ENCODE measurements at regions not wholly inside any gene's neighbourhood (a gene's known extent, or its start where the extent isn't known, plus 50 kb on each side); places are given as distances from the start of the nearest gene placed in this dataset.

DNA sequence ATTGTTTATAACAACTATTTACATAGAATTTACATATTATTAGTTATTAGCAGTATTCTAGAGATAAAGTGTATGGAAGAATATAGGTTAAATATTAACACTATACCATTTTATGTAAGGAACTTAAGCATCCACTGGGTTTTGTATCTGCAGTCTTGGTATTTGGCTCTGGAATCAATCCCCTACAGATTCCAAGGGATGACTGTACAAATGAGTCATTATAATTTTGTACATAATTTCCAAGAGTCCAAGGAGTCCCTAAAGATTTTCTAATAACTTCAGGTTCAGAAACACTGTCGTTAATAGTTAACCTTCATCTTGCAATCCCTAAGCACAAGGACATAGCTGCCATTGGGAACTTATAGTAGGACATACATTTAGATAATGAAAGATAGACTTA lies 254.8 kb upstream of the PDE4D start:
- Histone ChIP-seq H3K36me3 (ENCODE audit: control insufficient read depth, insufficient read depth, low read length) (no peaks in the 10 kb centered on the region), H3K27me3 (ENCODE audit: control insufficient read depth, insufficient read depth, low read length) (no peaks in the 10 kb centered on the region), H3K4me1 (ENCODE audit: control insufficient read depth, insufficient read depth, low read length) (no peaks in the 10 kb centered on the region), H3K9me3 (replicated peaks; ENCODE audit: control insufficient read depth, low read depth, low read length) (no peaks in the 10 kb centered on the region), H3K27ac (ENCODE audit: low read length) (no peak overlapping the region), H3K4me3 (ENCODE audit: low read length) (no peak overlapping the region)
- no peak for DNase-seq
- WGBS (ENCODE audit: insufficient coverage): no CpG with 5 or more reads among the region's 1 CpG

DNA sequence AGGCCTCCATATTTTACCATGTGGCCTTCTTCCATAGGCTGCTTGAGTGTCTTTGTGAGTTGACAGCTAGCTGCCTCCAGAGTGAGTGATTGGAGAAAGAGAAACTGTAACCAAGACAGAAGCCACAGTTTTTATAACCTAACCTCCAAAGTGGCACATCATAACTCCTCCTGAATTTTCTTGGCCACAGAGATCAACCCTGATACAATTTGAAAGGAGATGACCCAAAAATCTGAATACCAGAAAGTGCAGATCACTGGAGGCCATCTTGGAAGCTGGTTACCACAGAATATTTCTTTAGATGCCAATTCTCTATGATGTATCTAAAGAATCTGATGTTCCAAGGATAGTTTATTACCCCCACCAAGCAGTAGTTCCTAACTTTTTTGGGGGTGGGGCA lies 254.3 kb upstream of the PDE4D start:
- DNase-seq: no peak
- H3K9me3 ChIP-seq (replicated peaks; ENCODE audit: control insufficient read depth, low read depth, low read length): no peaks in the 10 kb centered on the region
- no peaks in the 10 kb centered on the region for H3K4me1 ChIP-seq (ENCODE audit: control insufficient read depth, insufficient read depth, low read length)
- H3K27ac ChIP-seq (ENCODE audit: low read length): no peak overlapping the region
- no peaks in the 10 kb centered on the region for H3K36me3 ChIP-seq (ENCODE audit: control insufficient read depth, insufficient read depth, low read length)
- no peaks in the 10 kb centered on the region for H3K27me3 ChIP-seq (ENCODE audit: control insufficient read depth, insufficient read depth, low read length)
- no peak overlapping the region for H3K4me3 ChIP-seq (ENCODE audit: low read length)

DNA sequence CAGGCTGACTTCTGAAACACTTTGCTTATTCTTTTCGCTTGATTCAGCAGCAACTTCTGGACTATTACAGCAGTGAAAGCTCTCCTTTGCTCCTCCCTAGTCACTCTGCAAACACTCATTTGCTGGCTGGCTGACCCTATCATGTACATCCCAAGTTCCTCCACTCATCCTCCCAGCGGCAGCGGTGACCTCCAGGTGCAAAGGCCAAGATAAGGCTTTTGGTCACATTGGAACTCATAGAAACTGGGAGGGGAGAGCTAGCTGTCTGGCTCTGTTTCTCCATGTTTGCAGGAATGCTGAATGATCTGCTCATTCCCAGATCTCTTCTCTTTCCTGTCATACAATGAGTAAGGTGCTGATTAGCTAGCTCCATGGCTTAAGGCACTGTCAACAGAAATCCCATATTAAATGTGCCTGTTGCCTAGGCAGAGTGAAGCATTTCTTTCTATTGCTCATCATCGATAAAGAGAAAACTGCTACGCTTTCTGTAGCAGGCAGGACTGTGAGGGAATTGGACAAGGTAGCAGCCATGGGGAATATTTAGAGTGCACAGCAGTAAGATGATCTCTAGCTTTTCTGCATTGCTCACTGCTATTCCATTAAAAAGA lies 250.5 kb upstream of the PDE4D start:
- Histone ChIP-seq H3K27ac (ENCODE audit: low read length) (no peak overlapping the region), H3K4me3 (ENCODE audit: low read length) (no peak overlapping the region), H3K36me3 (ENCODE audit: control insufficient read depth, insufficient read depth, low read length) (no peaks in the 10 kb centered on the region), H3K4me1 (ENCODE audit: control insufficient read depth, insufficient read depth, low read length) (no peaks in the 10 kb centered on the region), H3K27me3 (ENCODE audit: control insufficient read depth, insufficient read depth, low read length) (no peaks in the 10 kb centered on the region), H3K9me3 (replicated peaks; ENCODE audit: control insufficient read depth, low read depth, low read length) (no peaks in the 10 kb centered on the region)
- DNase-seq: peak; percentile 81
- 70% methylated on average over 3 of the region's 5 CpGs for WGBS (ENCODE audit: insufficient coverage)

DNA sequence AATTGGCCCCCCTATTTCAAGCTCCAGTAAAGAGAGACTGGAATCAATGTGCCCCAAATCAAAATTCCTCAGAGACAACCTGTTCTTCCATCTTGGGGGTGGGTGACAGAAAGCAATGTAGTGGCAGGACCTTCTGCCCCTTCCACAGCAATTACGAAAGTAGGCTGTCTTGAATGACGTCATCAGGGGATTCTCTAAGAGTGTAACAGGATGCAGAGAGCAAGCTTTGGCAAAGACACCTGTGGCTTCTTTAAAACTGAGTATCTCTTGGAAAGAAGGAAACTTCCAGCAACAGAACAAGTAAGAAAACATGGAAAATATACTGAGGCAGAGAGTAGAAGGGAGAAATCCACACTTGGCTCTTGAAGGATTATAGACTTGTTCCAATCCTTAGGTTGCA lies 247.6 kb upstream of the PDE4D start:
- H3K27me3 ChIP-seq (ENCODE audit: control insufficient read depth, insufficient read depth, low read length): no peaks in the 10 kb centered on the region
- no peak for DNase-seq
- H3K4me3 ChIP-seq (ENCODE audit: low read length): no peak overlapping the region
- H3K4me1 ChIP-seq (ENCODE audit: control insufficient read depth, insufficient read depth, low read length): no peaks in the 10 kb centered on the region
- no peaks in the 10 kb centered on the region for H3K36me3 ChIP-seq (ENCODE audit: control insufficient read depth, insufficient read depth, low read length)
- no peak overlapping the region for H3K27ac ChIP-seq (ENCODE audit: low read length)
- WGBS (ENCODE audit: insufficient coverage): 30% methylated on average over 2 of the region's 2 CpGs
- H3K9me3 ChIP-seq (replicated peaks; ENCODE audit: control insufficient read depth, low read depth, low read length): no peaks in the 10 kb centered on the region

DNA sequence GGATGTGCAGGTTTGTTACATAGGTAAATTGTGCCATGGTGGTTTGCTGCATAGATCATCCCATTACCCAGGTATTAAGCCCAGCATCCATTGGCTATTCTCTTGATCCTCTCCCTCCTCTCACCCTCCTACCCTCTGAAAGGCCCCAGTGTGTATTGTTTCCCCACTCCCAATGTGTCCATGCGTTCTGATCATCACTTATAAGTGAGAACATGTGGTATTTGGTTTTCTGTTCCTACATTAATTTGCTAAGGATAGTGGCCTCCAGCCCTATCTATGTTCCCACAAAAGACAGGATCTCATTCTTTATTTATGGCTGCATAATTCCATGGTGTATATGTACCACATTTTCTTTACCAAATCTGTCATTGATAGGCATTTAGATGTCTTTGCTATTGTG lies 243.3 kb upstream of the PDE4D start:
- no peak overlapping the region for H3K4me3 ChIP-seq (ENCODE audit: low read length)
- WGBS (ENCODE audit: insufficient coverage): no CpG with 5 or more reads among the region's 1 CpG
- no peaks in the 10 kb centered on the region for H3K36me3 ChIP-seq (ENCODE audit: control insufficient read depth, insufficient read depth, low read length)
- H3K9me3 ChIP-seq (replicated peaks; ENCODE audit: control insufficient read depth, low read depth, low read length): no peaks in the 10 kb centered on the region
- H3K27ac ChIP-seq (ENCODE audit: low read length): no peak overlapping the region
- no peaks in the 10 kb centered on the region for H3K4me1 ChIP-seq (ENCODE audit: control insufficient read depth, insufficient read depth, low read length)
- DNase-seq: no peak
- H3K27me3 ChIP-seq (ENCODE audit: control insufficient read depth, insufficient read depth, low read length): no peaks in the 10 kb centered on the region

DNA sequence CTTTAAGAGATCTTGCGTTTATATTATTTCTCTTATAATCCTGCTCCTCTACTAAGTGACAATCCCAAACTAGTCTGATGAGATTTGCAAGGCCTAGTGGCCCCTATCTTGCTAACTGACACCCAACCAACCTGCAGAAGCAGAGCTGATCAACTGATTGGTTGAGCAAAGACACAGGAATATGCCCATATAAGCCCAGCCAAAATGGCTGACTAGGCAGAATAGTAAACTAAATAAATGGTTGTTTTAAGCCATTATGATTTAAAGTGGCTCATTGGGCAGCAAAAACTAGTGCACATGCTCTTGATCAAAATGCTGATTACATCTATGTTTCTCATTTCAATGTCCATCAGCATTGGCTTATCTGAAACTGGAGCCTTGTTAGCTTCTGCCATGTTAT lies 238.0 kb upstream of the PDE4D start:
- 100% methylated on average over 1 of the region's 1 CpG for WGBS (ENCODE audit: insufficient coverage)
- H3K9me3 ChIP-seq (replicated peaks; ENCODE audit: control insufficient read depth, low read depth, low read length): no peaks in the 10 kb centered on the region
- H3K27me3 ChIP-seq (ENCODE audit: control insufficient read depth, insufficient read depth, low read length): no peaks in the 10 kb centered on the region
- no peak overlapping the region for H3K27ac ChIP-seq (ENCODE audit: low read length)
- H3K4me3 ChIP-seq (ENCODE audit: low read length): no peak overlapping the region
- H3K36me3 ChIP-seq (ENCODE audit: control insufficient read depth, insufficient read depth, low read length): no peaks in the 10 kb centered on the region
- H3K4me1 ChIP-seq (ENCODE audit: control insufficient read depth, insufficient read depth, low read length): no peaks in the 10 kb centered on the region
- no peak for DNase-seq

DNA sequence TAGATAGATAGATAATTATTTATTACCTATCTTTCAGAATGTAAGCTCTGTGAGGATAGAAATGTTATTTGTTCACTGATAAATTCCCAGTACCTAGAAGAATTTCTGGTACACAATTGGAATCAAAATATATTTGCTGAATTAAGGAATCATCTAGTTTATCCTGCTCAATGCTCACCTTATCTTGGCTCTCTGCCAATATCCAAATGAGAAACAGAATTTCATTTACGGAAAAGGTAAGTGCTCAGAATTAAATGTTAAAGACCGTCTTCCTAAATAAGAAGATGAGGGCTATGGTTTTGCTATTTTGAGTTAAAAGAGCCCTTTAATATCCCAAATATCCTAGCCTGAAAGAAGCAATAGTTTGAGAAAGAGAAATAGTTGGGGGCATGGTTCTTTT lies 232.1 kb upstream of the PDE4D start:
- WGBS (ENCODE audit: insufficient coverage): no CpG with 5 or more reads among the region's 2 CpGs

DNA sequence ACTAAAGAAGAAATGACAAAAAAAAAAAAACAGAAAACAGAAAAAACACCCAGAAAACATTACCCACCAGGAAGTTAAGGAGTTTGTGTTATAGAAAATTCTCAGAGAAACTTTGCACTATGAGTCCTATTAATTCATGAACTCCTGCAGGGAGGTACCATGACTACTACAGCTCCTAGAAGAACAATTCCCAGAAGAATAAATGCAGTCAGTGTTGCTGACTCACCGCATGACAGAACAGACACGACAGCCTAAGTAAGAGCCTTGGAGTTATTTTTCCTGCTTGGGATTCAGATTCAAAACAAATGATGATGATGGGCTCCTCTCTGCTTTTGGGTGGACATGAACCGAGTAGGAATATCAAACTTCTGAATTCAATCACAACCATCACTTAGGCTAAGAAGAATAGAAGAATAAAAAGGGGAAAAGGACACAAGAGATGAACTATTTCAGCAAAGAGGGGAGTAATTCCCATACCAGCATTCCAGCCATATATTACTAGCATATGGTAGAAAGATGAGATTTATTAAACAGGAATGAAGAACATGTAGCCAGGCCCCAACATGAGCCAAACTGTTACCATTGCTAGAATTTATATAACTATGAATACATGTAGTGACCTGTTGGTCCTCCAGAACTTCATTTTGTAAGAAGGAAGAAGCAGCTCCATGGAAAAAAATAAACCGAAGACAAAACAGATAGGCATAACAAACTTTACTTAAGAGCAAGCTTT lies 209.6 kb upstream of the PDE4D start:
- no peak for DNase-seq
- H3K4me1 ChIP-seq (ENCODE audit: control insufficient read depth, insufficient read depth, low read length): no peaks in the 10 kb centered on the region
- 60% methylated on average over 1 of the region's 4 CpGs for WGBS (ENCODE audit: insufficient coverage)
- no peak overlapping the region for H3K4me3 ChIP-seq (ENCODE audit: low read length)
- H3K27me3 ChIP-seq (ENCODE audit: control insufficient read depth, insufficient read depth, low read length): no peaks in the 10 kb centered on the region
- H3K36me3 ChIP-seq (ENCODE audit: control insufficient read depth, insufficient read depth, low read length): no peaks in the 10 kb centered on the region
- no peaks in the 10 kb centered on the region for H3K9me3 ChIP-seq (replicated peaks; ENCODE audit: control insufficient read depth, low read depth, low read length)
- H3K27ac ChIP-seq (ENCODE audit: low read length): no peak overlapping the region

More for the DNA sequence above, 232.1 kb upstream of the PDE4D start:
- DNase-seq: no peak
- H3K36me3 ChIP-seq (ENCODE audit: control insufficient read depth, insufficient read depth, low read length): no peaks in the 10 kb centered on the region
- no peaks in the 10 kb centered on the region for H3K9me3 ChIP-seq (replicated peaks; ENCODE audit: control insufficient read depth, low read depth, low read length)
- H3K27me3 ChIP-seq (ENCODE audit: control insufficient read depth, insufficient read depth, low read length): no peaks in the 10 kb centered on the region
- H3K4me3 ChIP-seq (ENCODE audit: low read length): no peak overlapping the region
- H3K27ac ChIP-seq (ENCODE audit: low read length): no peak overlapping the region
- no peaks in the 10 kb centered on the region for H3K4me1 ChIP-seq (ENCODE audit: control insufficient read depth, insufficient read depth, low read length)

DNA sequence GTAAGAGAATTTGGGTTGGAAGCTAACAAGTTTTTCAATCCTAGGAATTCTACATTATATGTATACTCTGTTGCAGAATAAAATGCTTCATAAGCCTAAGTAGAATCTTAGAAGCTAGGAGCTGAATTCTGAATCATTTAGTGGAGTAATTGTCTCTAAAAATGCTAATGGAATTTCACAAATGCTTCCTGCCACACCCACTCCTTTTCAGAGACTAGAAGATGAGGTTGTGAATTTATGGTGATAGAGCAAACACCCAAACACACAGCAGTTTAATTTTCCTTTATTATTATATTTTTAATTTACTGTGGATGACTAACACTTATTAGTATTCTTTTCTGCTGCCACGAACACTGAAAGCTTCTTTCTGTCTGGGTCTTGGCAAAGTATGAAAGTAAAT lies 208.0 kb upstream of the PDE4D start:
- no peaks in the 10 kb centered on the region for H3K4me1 ChIP-seq (ENCODE audit: control insufficient read depth, insufficient read depth, low read length)
- H3K36me3 ChIP-seq (ENCODE audit: control insufficient read depth, insufficient read depth, low read length): no peaks in the 10 kb centered on the region
- no CpG with 5 or more reads among the region's 1 CpG for WGBS (ENCODE audit: insufficient coverage)
- no peak for DNase-seq
- no peaks in the 10 kb centered on the region for H3K9me3 ChIP-seq (replicated peaks; ENCODE audit: control insufficient read depth, low read depth, low read length)
- no peaks in the 10 kb centered on the region for H3K27me3 ChIP-seq (ENCODE audit: control insufficient read depth, insufficient read depth, low read length)
- no peak overlapping the region for H3K27ac ChIP-seq (ENCODE audit: low read length)
- H3K4me3 ChIP-seq (ENCODE audit: low read length): no peak overlapping the region

DNA sequence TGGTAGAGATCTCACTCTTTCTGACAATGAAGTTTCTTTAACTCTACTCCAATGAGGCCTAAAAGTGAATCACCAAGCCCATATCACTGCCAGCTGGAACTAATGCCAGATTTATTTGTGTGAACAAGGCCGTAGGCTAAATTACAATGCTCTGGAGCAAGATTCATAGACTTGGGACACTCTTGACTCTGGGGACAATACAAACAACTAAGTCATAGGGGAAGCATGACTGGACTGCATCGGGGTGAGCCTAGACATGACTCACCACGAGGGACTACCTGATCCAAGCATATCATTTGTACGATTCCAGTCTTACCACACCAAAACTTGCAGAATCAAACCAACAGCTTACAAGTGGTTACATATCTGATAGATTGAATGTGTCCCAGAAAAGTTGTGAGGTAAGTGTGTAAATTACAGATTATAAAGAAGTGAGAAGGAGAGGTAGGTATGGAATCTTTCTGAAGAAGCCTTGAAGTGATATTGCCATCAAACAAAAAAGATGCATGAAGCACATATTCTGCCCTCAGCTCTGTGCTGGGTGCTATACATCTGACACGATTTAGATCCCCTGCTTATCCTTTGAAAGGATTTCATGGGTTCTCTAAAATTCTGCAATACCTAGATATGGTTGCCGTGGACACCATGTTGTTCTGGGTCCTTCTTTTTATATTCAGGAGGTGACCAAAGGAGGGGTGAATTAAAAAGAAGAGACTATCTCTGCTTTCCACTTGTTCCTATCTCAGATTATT lies 199.3 kb upstream of the PDE4D start:
- H3K9me3 ChIP-seq (replicated peaks; ENCODE audit: control insufficient read depth, low read depth, low read length): no peaks in the 10 kb centered on the region
- H3K36me3 ChIP-seq (ENCODE audit: control insufficient read depth, insufficient read depth, low read length): no peaks in the 10 kb centered on the region
- no peak overlapping the region for H3K27ac ChIP-seq (ENCODE audit: low read length)
- no peaks in the 10 kb centered on the region for H3K27me3 ChIP-seq (ENCODE audit: control insufficient read depth, insufficient read depth, low read length)
- no peak for DNase-seq
- H3K4me1 ChIP-seq (ENCODE audit: control insufficient read depth, insufficient read depth, low read length): no peaks in the 10 kb centered on the region
- 50% methylated on average over 1 of the region's 6 CpGs for WGBS (ENCODE audit: insufficient coverage)
- H3K4me3 ChIP-seq (ENCODE audit: low read length): no peak overlapping the region
